Progenitor cell of endocrine pancreas (in vitro differentiated cells): ENCODE measurements at regions not wholly inside any gene's neighbourhood (a gene's known extent, or its start where the extent isn't known, plus 50 kb on each side); places are given as distances from the start of the nearest gene placed in this dataset.

Experiments
- DNase-seq: peaks from one replicate; pipeline ENCODE4 v3.0.0; 2021; ENCODE audit warnings: low spot score; ENCODE audit not compliant: unreplicated experiment
- H3K27ac Mint-ChIP-seq: 2 replicates; pipeline ENCODE4 v1.8.0; 2021; ENCODE audit warnings: mild to moderate bottlenecking, moderate library complexity, mixed read lengths
- H3K27me3 Mint-ChIP-seq: 2 replicates; pipeline ENCODE4 v1.8.0; 2021; ENCODE audit warnings: mixed read lengths
- H3K36me3 Mint-ChIP-seq: 2 replicates; pipeline ENCODE4 v1.8.0; 2022; ENCODE audit warnings: mixed read lengths; ENCODE audit not compliant: insufficient read depth
- H3K4me1 Mint-ChIP-seq: 2 replicates; pipeline ENCODE4 v1.8.0; 2021; ENCODE audit warnings: low read depth, mixed read lengths
- H3K4me3 Mint-ChIP-seq: 2 replicates; pipeline ENCODE4 v1.8.0; 2021; ENCODE audit warnings: low read depth, mild to moderate bottlenecking, moderate library complexity, mixed read lengths
- H3K9me3 Mint-ChIP-seq: 2 replicates; pipeline ENCODE4 v1.8.0; 2021; ENCODE audit warnings: low read depth, mixed read lengths
- CTCF ChIP-seq: fragments of 200-600 bp; sonication (generic); IDR thresholded peaks from one replicate; pipeline ENCODE4 v1.5.0; 2021; ENCODE audit warnings: antibody characterized with exemption, mild to moderate bottlenecking; ENCODE audit not compliant: unreplicated experiment

GRCh38 chr4:112852601-112853000, 196.9 kb upstream of the ANK2 start:
- Mint-ChIP-seq H3K27ac (no peak overlapping the region), H3K4me1 (peaks cover 4% of the 10 kb centered on the region), H3K36me3 (no peaks in the 10 kb centered on the region)

GRCh38 chr4:112853662-112854256, 195.7 kb upstream of the ANK2 start:
- Mint-ChIP-seq H3K36me3 (no peaks in the 10 kb centered on the region), H3K4me3 (no peak overlapping the region), H3K27ac (no peak overlapping the region), H3K4me1 (peaks cover 4% of the 10 kb centered on the region), H3K27me3 (no peaks in the 10 kb centered on the region), H3K9me3 (no peaks in the 10 kb centered on the region)
- TF ChIP-seq CTCF: peak; percentile 47
- DNase-seq: no peak

More at GRCh38 chr4:112852601-112853000, 196.9 kb upstream of the ANK2 start:
- DNase-seq: no peak
- Mint-ChIP-seq H3K9me3 (no peaks in the 10 kb centered on the region), H3K4me3 (no peak overlapping the region), H3K27me3 (no peaks in the 10 kb centered on the region)
- no peak for TF ChIP-seq CTCF

DNA sequence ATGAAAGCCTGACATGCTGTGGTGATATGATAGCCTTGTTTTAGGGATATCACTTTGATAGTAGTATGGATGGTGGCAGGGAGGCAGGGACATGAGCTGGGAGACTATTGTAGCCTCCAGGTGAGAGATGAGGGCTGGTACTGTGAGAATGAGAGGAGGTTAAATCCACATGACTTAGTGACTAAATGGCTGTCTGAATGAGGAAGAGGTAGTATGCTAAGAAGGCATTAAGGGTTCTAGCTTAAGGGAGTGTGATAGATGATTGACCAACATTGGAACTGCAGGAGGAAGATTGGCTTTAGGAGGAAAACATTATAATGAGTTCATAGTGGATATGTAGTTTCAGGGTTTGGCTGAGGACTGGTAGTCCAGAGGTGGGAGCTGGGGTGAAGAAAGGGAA, 195.0 kb upstream of the ANK2 start:
- H3K4me3 Mint-ChIP-seq: no peak overlapping the region
- no peaks in the 10 kb centered on the region for H3K9me3 Mint-ChIP-seq
- no peak for DNase-seq
- no peaks in the 10 kb centered on the region for H3K27me3 Mint-ChIP-seq
- peaks cover 4% of the 10 kb centered on the region for H3K4me1 Mint-ChIP-seq
- H3K27ac Mint-ChIP-seq: no peak overlapping the region
- H3K36me3 Mint-ChIP-seq: no peaks in the 10 kb centered on the region
- TF ChIP-seq CTCF: no peak

- Mint-ChIP-seq H3K36me3 (no peaks in the 10 kb centered on the region), H3K4me1 (peaks cover 9% of the 10 kb centered on the region), H3K4me3 (no peak overlapping the region), H3K27me3 (no peaks in the 10 kb centered on the region), H3K9me3 (no peaks in the 10 kb centered on the region), H3K27ac (no peak overlapping the region)
- no peak for TF ChIP-seq CTCF
- DNase-seq: no peak
These were observed 194.4 kb upstream of the ANK2 start for GRCh38 chr4:112855058-112855457.

- DNase-seq: no peak
- Mint-ChIP-seq H3K27ac (no peak overlapping the region), H3K4me1 (peaks cover 18% of the 10 kb centered on the region), H3K36me3 (no peaks in the 10 kb centered on the region), H3K9me3 (no peaks in the 10 kb centered on the region), H3K27me3 (no peaks in the 10 kb centered on the region), H3K4me3 (no peak overlapping the region)
- TF ChIP-seq CTCF: no peak
These were observed 192.0 kb upstream of the ANK2 start for GRCh38 chr4:112857461-112857860.
